Panc1 (cell line): ENCODE measurements at regions not wholly inside any gene's neighbourhood (a gene's known extent, or its start where the extent isn't known, plus 50 kb on each side); places are given as distances from the start of the nearest gene placed in this dataset.

Experiments used
- POLR2AphosphoS5 ChIP-seq: IDR thresholded peaks from 2 replicates; pipeline ENCODE4 v1.6.1; 2012; ENCODE audit warnings: mild to moderate bottlenecking, low read depth, low read length, moderate library complexity
- TCF7L2 ChIP-seq: IDR thresholded peaks from 2 replicates; pipeline ENCODE4 v1.6.1; 2011; ENCODE audit warnings: mild to moderate bottlenecking, low read depth, low read length, inconsistent platforms
- TF ChIP-seq, protein P1 (sequence below): fragments of 450-650 bp; IDR thresholded peaks from 2 replicates; pipeline ENCODE4 v1.5.1; 2017; ENCODE audit warnings: mild to moderate bottlenecking
- TF ChIP-seq, protein P2 (sequence below), 2 experiments: IDR thresholded peaks; 2 replicates each; pipeline ENCODE4 v1.6.1; 2011 to 2012; ENCODE audit warnings: low read depth in 2 of 2, control low read depth in 1 of 2, low read length in 1 of 2, mild to moderate bottlenecking in 1 of 2, moderate library complexity in 1 of 2; ENCODE audit not compliant: insufficient read depth in 1 of 2

DNA sequence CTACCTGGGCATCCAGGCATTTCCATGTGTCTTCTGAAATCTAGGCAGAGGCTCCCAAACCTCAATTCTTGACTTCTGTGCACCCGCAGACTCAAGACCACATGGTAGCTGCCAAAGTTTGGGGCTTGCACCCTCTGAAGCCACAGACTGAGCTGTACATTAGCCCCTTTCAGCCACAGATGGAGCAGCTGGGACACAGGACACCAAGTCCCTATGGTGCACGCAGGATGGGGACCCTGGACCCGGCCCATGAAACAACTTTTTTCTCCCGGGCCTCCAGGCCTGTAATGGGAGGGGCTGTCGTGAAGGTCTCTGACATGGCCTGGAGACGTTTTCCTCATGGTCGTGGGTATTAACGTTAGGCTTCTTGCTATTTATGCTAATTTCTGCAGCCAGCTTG is 330.0 kb downstream of the RERGL start:
- TF ChIP-seq, protein P1, sequence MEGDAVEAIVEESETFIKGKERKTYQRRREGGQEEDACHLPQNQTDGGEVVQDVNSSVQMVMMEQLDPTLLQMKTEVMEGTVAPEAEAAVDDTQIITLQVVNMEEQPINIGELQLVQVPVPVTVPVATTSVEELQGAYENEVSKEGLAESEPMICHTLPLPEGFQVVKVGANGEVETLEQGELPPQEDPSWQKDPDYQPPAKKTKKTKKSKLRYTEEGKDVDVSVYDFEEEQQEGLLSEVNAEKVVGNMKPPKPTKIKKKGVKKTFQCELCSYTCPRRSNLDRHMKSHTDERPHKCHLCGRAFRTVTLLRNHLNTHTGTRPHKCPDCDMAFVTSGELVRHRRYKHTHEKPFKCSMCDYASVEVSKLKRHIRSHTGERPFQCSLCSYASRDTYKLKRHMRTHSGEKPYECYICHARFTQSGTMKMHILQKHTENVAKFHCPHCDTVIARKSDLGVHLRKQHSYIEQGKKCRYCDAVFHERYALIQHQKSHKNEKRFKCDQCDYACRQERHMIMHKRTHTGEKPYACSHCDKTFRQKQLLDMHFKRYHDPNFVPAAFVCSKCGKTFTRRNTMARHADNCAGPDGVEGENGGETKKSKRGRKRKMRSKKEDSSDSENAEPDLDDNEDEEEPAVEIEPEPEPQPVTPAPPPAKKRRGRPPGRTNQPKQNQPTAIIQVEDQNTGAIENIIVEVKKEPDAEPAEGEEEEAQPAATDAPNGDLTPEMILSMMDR, result no peak
- TF ChIP-seq POLR2AphosphoS5 (no peak), TCF7L2 (no peak)
- TF ChIP-seq, protein P2, sequence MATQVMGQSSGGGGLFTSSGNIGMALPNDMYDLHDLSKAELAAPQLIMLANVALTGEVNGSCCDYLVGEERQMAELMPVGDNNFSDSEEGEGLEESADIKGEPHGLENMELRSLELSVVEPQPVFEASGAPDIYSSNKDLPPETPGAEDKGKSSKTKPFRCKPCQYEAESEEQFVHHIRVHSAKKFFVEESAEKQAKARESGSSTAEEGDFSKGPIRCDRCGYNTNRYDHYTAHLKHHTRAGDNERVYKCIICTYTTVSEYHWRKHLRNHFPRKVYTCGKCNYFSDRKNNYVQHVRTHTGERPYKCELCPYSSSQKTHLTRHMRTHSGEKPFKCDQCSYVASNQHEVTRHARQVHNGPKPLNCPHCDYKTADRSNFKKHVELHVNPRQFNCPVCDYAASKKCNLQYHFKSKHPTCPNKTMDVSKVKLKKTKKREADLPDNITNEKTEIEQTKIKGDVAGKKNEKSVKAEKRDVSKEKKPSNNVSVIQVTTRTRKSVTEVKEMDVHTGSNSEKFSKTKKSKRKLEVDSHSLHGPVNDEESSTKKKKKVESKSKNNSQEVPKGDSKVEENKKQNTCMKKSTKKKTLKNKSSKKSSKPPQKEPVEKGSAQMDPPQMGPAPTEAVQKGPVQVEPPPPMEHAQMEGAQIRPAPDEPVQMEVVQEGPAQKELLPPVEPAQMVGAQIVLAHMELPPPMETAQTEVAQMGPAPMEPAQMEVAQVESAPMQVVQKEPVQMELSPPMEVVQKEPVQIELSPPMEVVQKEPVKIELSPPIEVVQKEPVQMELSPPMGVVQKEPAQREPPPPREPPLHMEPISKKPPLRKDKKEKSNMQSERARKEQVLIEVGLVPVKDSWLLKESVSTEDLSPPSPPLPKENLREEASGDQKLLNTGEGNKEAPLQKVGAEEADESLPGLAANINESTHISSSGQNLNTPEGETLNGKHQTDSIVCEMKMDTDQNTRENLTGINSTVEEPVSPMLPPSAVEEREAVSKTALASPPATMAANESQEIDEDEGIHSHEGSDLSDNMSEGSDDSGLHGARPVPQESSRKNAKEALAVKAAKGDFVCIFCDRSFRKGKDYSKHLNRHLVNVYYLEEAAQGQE (IDR thresholded peaks at IDR 0.05; ENCODE audit: insufficient read depth in 1 of 2, low read depth in 2 of 2, low read length in 1 of 2), result no peak
